SK-N-MC (cell line): ENCODE measurements at regions not wholly inside any gene's neighbourhood (a gene's known extent, or its start where the extent isn't known, plus 50 kb on each side); places are given as distances from the start of the nearest gene placed in this dataset.

Source experiments
- DNase-seq: peaks from one replicate; pipeline ENCODE4 v3.0.0-alpha.2; 2011; ENCODE audit warnings: low read depth, low spot score
- H3K27ac ChIP-seq: fragments of 200-600 bp; sonication (generic); 2 replicates; pipeline ENCODE4 v1.5.1; 2016; ENCODE audit warnings: mixed run types
- H3K36me3 ChIP-seq: fragments of 200-600 bp; sonication (generic); 2 replicates; pipeline ENCODE4 v1.6.1; 2017; ENCODE audit warnings: antibody characterized with exemption, low read length, mixed read lengths; ENCODE audit not compliant: insufficient read depth
- H3K4me3 ChIP-seq: fragments of 200-600 bp; sonication (generic); 2 replicates; pipeline ENCODE4 v1.5.1; 2016
- H3K9ac ChIP-seq: fragments of 200-600 bp; sonication (generic); 2 replicates; pipeline ENCODE4 v1.8.0; 2017; ENCODE audit warnings: mixed run types, mixed read lengths; ENCODE audit not compliant: insufficient read length
- H3K9me3 ChIP-seq: fragments of 200-600 bp; sonication (generic); 2 replicates; pipeline ENCODE4 v1.6.1; 2017; ENCODE audit warnings: low read depth, mild to moderate bottlenecking, antibody characterized with exemption, low read length, moderate library complexity, mixed read lengths
- EZH2 ChIP-seq: fragments of 200-600 bp; sonication (generic); IDR thresholded peaks from one replicate; pipeline ENCODE4 v1.6.1; 2017; ENCODE audit warnings: antibody characterized with exemption
- FOXP2 ChIP-seq: optimal IDR thresholded peaks from 2 replicates; pipeline ENCODE3; 2011; ENCODE audit warnings: mild to moderate bottlenecking, moderate library complexity; ENCODE audit not compliant: insufficient read depth; ENCODE audit errors: extremely low read length, control extremely low read depth
- POLR2AphosphoS5 ChIP-seq: IDR thresholded peaks from 2 replicates; pipeline ENCODE4 v1.6.1; 2012; ENCODE audit warnings: mild to moderate bottlenecking, low read depth, low read length, borderline replicate concordance

- Histone ChIP-seq H3K4me3 (no peak overlapping the region), H3K9me3 (no peaks in the 10 kb centered on the region), H3K9ac (no peak overlapping the region), H3K36me3 (no peaks in the 10 kb centered on the region), H3K27ac (no peak overlapping the region)
- no peak for DNase-seq
- TF ChIP-seq POLR2AphosphoS5, result no peak
- no peak for TF ChIP-seq EZH2
- TF ChIP-seq FOXP2, result no peak
These were observed 349.2 kb downstream of the MAFB start for GRCh38 chr20:40339661-40340449.

DNA sequence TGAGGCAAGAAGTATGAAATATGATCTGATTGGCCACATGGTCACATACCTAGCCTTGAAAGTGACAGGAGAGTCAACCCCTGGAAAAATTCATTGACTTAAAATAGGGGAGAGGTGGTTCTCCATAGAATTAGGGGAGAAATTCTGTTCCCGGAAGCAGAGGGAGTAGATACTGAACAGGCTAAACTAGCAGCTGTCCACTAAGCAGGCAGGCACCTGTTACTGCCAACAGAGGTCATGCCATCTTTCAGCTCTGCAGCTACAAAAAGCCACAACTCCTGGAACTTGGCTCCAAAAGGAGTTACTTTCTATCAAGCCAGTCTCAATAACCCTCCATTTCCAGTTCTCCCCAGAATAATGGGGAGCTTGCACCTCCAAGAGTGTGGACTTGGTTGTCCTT is 352.5 kb downstream of the MAFB start:
- H3K27ac ChIP-seq, result no peak overlapping the region
- no peak overlapping the region for H3K9ac ChIP-seq
- H3K4me3 ChIP-seq, result no peak overlapping the region
- no peaks in the 10 kb centered on the region for H3K9me3 ChIP-seq
- no peak for DNase-seq
- TF ChIP-seq FOXP2, result no peak
- no peak for TF ChIP-seq EZH2
- TF ChIP-seq POLR2AphosphoS5, result no peak
- no peaks in the 10 kb centered on the region for H3K36me3 ChIP-seq

DNA sequence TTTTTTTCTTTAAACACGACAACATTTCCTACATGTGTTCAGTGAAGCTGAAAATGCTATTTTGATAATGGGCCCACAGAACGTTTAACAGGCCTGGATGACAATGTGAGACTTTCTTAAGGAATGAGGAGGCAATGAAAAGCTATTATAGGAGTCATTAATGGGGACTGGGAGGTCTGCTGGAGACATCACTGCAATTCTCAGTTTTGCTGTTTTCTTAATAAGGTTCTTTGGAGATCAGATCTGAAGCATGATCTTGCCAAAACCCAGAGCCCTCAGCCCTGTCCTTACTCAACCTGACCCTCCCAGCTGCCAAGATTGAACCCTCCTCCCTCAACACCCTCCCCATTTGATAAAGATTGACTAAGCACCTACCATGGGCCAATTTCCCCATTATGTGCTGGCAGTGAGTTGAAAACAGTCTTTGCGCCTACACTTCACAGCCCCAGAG is 353.1 kb downstream of the MAFB start:
- Histone ChIP-seq H3K9me3 (no peaks in the 10 kb centered on the region), H3K4me3 (no peak overlapping the region), H3K9ac (no peak overlapping the region), H3K36me3 (no peaks in the 10 kb centered on the region), H3K27ac (no peak overlapping the region)
- no peak for TF ChIP-seq POLR2AphosphoS5
- TF ChIP-seq FOXP2, result no peak
- TF ChIP-seq EZH2, result no peak
- DNase-seq, result no peak

DNA sequence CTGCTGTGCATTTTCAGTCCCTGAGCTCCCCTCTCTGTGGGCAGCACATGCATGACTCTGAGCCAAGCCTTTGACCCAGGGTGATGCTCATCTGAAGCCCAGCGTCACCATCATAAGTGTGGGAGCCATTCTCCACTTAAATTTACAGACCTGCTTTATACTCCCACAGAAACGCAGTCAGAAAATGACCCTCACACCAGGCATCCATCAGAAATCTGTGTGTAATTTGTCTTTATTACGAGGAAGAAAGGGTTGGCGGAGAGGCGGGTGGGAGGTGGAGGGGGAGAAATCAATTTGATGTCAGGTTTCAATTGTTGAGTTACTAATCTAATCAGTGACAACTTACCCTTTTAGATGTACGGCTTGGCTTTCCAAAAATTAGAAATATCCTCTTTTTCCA is 353.6 kb downstream of the MAFB start:
- no peaks in the 10 kb centered on the region for H3K36me3 ChIP-seq
- no peak for DNase-seq
- H3K9ac ChIP-seq, result no peak overlapping the region
- TF ChIP-seq FOXP2 (no peak), POLR2AphosphoS5 (no peak), EZH2 (no peak)
- H3K9me3 ChIP-seq, result no peaks in the 10 kb centered on the region
- H3K4me3 ChIP-seq, result no peak overlapping the region
- no peak overlapping the region for H3K27ac ChIP-seq

DNA sequence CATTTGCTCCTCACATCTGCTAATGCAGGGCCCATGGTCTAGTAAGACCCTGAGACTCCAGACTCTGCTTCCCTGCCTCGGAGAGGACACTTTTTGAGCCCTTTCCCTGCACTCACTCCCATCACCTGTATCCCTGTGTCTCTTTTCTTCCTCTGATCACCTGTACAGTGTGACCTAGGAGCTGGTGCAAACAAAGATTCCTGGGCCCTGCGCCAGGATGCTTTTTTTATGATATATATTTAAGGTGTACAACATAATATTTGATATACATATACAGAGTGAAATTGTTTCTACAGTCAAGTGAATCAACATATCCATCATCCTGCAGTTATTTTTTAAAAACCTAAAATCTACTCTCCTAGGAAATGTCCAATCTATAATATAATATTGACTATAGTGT is 355.4 kb downstream of the MAFB start:
- no peak for TF ChIP-seq POLR2AphosphoS5
- TF ChIP-seq EZH2, result no peak
- TF ChIP-seq FOXP2, result no peak
- Histone ChIP-seq H3K36me3 (no peaks in the 10 kb centered on the region), H3K9me3 (no peaks in the 10 kb centered on the region), H3K27ac (no peak overlapping the region), H3K9ac (no peak overlapping the region), H3K4me3 (no peak overlapping the region)
- no peak for DNase-seq

GRCh38 chr20:40331807-40332560 is 357.1 kb downstream of the MAFB start:
- no peak for TF ChIP-seq EZH2
- TF ChIP-seq POLR2AphosphoS5, result no peak
- TF ChIP-seq FOXP2, result no peak
- Histone ChIP-seq H3K9me3 (no peaks in the 10 kb centered on the region), H3K4me3 (no peak overlapping the region), H3K9ac (no peak overlapping the region), H3K27ac (no peak overlapping the region), H3K36me3 (no peaks in the 10 kb centered on the region)
- no peak for DNase-seq

- Histone ChIP-seq H3K9ac (no peak overlapping the region), H3K9me3 (no peaks in the 10 kb centered on the region), H3K36me3 (no peaks in the 10 kb centered on the region), H3K27ac (no peak overlapping the region), H3K4me3 (no peak overlapping the region)
- DNase-seq, result no peak
- no peak for TF ChIP-seq EZH2
- no peak for TF ChIP-seq FOXP2
- no peak for TF ChIP-seq POLR2AphosphoS5
These were observed 357.8 kb downstream of the MAFB start for GRCh38 chr20:40331249-40331648.

GRCh38 chr20:40329321-40329720 is 359.7 kb downstream of the MAFB start:
- no peak overlapping the region for H3K9ac ChIP-seq
- no peaks in the 10 kb centered on the region for H3K9me3 ChIP-seq
- no peak for DNase-seq
- no peak overlapping the region for H3K4me3 ChIP-seq
- no peak for TF ChIP-seq FOXP2
- TF ChIP-seq EZH2, result no peak
- TF ChIP-seq POLR2AphosphoS5, result no peak
- H3K36me3 ChIP-seq, result no peaks in the 10 kb centered on the region
- H3K27ac ChIP-seq, result no peak overlapping the region
